H1 (cell line): ENCODE measurements at regions not wholly inside any gene's neighbourhood (a gene's known extent, or its start where the extent isn't known, plus 50 kb on each side); places are given as distances from the start of the nearest gene placed in this dataset.

ENCODE experiments used
- CTCF ChIA-PET: fragments of 300-600 bp; sonication (Branson Sonifier 250); formaldehyde crosslinking; loops from one replicate; lab custom pipeline; 2021; ENCODE audit not compliant: partially characterized antibody; lab: Charles Lee
- POLR2A ChIA-PET: fragments of 300-600 bp; sonication (Branson Sonifier 250); formaldehyde crosslinking; loops from one replicate; lab custom pipeline; 2021; ENCODE audit warnings: inconsistent platforms; ENCODE audit not compliant: partially characterized antibody; lab: Charles Lee
- DNase-seq, 2 experiments: peaks; one replicate each; pipeline versions ENCODE4 v3.0.0 to v3.0.0-alpha.2; 2010 to 2022; ENCODE audit warnings: low spot score in 2 of 2, low read depth in 1 of 2, mixed read lengths in 1 of 2
- FAIRE-seq: peaks from 2 replicates; lab custom pipeline; 2011; peaks lifted over from hg19 to GRCh38; lab: Jason Lieb, UNC
- H2AFZ ChIP-seq: 2 replicates; pipeline ENCODE4 v1.8.1; 2012; ENCODE audit warnings: low read length, inconsistent platforms
- H2AK5ac ChIP-seq: 2 replicates; pipeline ENCODE4 v1.6.1; 2013; ENCODE audit warnings: low read depth, low read length
- H2BK120ac ChIP-seq: replicated peaks from 2 replicates; pipeline ENCODE3; 2013; ENCODE audit warnings: low read depth, low read length, inconsistent platforms
- H2BK12ac ChIP-seq: 2 replicates; pipeline ENCODE4 v1.6.1; 2013; ENCODE audit warnings: low read depth, low read length
- H2BK15ac ChIP-seq: 2 replicates; pipeline ENCODE4 v1.6.1; 2013; ENCODE audit warnings: low read length
- H2BK20ac ChIP-seq: 2 replicates; pipeline ENCODE4 v1.6.1; 2013; ENCODE audit warnings: low read length
- H2BK5ac ChIP-seq: 2 replicates; pipeline ENCODE4 v1.6.1; 2013; ENCODE audit warnings: low read depth, low read length
- H3K14ac ChIP-seq: 2 replicates; pipeline ENCODE4 v1.6.1; 2013; ENCODE audit warnings: inconsistent platforms; ENCODE audit not compliant: insufficient read length
- H3K18ac ChIP-seq: 2 replicates; pipeline ENCODE4 v1.6.1; 2013; ENCODE audit warnings: low read length; ENCODE audit errors: extremely low read depth
- H3K23ac ChIP-seq: 2 replicates; pipeline ENCODE4 v1.6.1; 2013; ENCODE audit warnings: inconsistent platforms; ENCODE audit not compliant: insufficient read length
- H3K23me2 ChIP-seq: 2 replicates; pipeline ENCODE4 v1.6.1; 2013; ENCODE audit warnings: low read depth, low read length
- H3K27ac ChIP-seq: 2 replicates; pipeline ENCODE4 v1.6.1; 2011; ENCODE audit warnings: low read depth, low read length, inconsistent platforms
- H3K27me3 ChIP-seq, 4 experiments: replicated peaks in 1 of 4; 1 replicate in 1 of 4; 2 replicates in 3 of 4; pipeline versions ENCODE4 v1.6.1 to v1.8.1; 2011 to 2013; ENCODE audit warnings: low read length in 3 of 4, mild to moderate bottlenecking in 3 of 4, inconsistent platforms in 2 of 4, mixed read lengths in 2 of 4, moderate library complexity in 1 of 4; ENCODE audit not compliant: control insufficient read depth in 3 of 4, insufficient read depth in 3 of 4; ENCODE audit errors: extremely low read depth in 1 of 4
- H3K36me3 ChIP-seq, 4 experiments: 2 replicates each; pipeline versions ENCODE4 v1.6.1 to v1.8.1; 2011 to 2013; ENCODE audit warnings: mild to moderate bottlenecking in 4 of 4, low read length in 3 of 4, moderate library complexity in 2 of 4, control low read depth in 1 of 4, inconsistent platforms in 1 of 4; ENCODE audit not compliant: insufficient read depth in 4 of 4, control insufficient read depth in 2 of 4
- H3K4ac ChIP-seq: replicated peaks from 2 replicates; pipeline ENCODE3; 2013; ENCODE audit warnings: low read length, low read depth, mixed read lengths, inconsistent platforms; ENCODE audit not compliant: insufficient read length
- H3K4me1 ChIP-seq, 4 experiments: replicated peaks in 1 of 4; 1 replicate in 1 of 4; 2 replicates in 3 of 4; pipeline versions ENCODE4 v1.6.1 to v1.8.1; 2011 to 2013; ENCODE audit warnings: low read length in 3 of 4, inconsistent platforms in 2 of 4, mixed read lengths in 1 of 4; ENCODE audit not compliant: insufficient read depth in 4 of 4, control insufficient read depth in 3 of 4
- H3K4me2 ChIP-seq, 2 experiments: 2 replicates each; pipeline versions ENCODE4 v1.6.1 to v1.8.1; 2011 to 2013; ENCODE audit warnings: low read depth in 2 of 2, low read length in 2 of 2, control low read depth in 1 of 2, inconsistent platforms in 1 of 2, mild to moderate bottlenecking in 1 of 2; ENCODE audit not compliant: insufficient read depth in 1 of 2
- H3K4me3 ChIP-seq, 4 experiments: fragments of 200-600, 300-600 bp in 1 of 4; sonication (generic), shearing (Covaris generic), sonication (Bioruptor Twin) in 1 of 4; 2 replicates each; pipeline versions ENCODE4 v1.5.1 to v1.8.1; 2011 to 2016; ENCODE audit warnings: low read length in 4 of 4, low read depth in 3 of 4, control low read depth in 2 of 4, inconsistent platforms in 2 of 4, mild to moderate bottlenecking in 2 of 4, mixed read lengths in 1 of 4, moderate library complexity in 1 of 4; ENCODE audit not compliant: insufficient read depth in 2 of 4; ENCODE audit errors: extremely low read depth in 1 of 4
- H3K56ac ChIP-seq: replicated peaks from 2 replicates; pipeline ENCODE3; 2013; ENCODE audit warnings: low read depth, mild to moderate bottlenecking, mixed read lengths, low read length, inconsistent platforms; ENCODE audit not compliant: insufficient read length
- H3K79me1 ChIP-seq: 2 replicates; pipeline ENCODE4 v1.6.1; 2013; ENCODE audit warnings: low read depth, low read length, control low read depth
- H3K79me2 ChIP-seq, 2 experiments: 2 replicates each; pipeline versions ENCODE4 v1.6.1 to v1.8.1; 2012 to 2013; ENCODE audit warnings: low read length in 2 of 2, mild to moderate bottlenecking in 2 of 2, inconsistent platforms in 1 of 2; ENCODE audit not compliant: insufficient read depth in 2 of 2, control insufficient read depth in 1 of 2
- H3K9ac ChIP-seq, 4 experiments: replicated peaks in 1 of 4; 1 replicate in 1 of 4; 2 replicates in 3 of 4; pipeline versions ENCODE4 v1.6.1 to v1.8.1; 2011 to 2013; ENCODE audit warnings: low read depth in 3 of 4, low read length in 3 of 4, control low read depth in 2 of 4, mild to moderate bottlenecking in 2 of 4, moderate library complexity in 2 of 4, inconsistent platforms in 1 of 4; ENCODE audit errors: extremely low read depth in 1 of 4
- H3K9me3 ChIP-seq, 2 experiments: 2 replicates each; pipeline versions ENCODE4 v1.6.1 to v1.8.1; 2012 to 2013; ENCODE audit warnings: mild to moderate bottlenecking in 2 of 2, moderate library complexity in 2 of 2, control low read depth in 1 of 2, inconsistent platforms in 1 of 2, low read depth in 1 of 2, low read length in 1 of 2, mixed read lengths in 1 of 2; ENCODE audit not compliant: insufficient read depth in 2 of 2
- H4K20me1 ChIP-seq, 2 experiments: replicated peaks in 1 of 2; 2 replicates each; pipeline versions ENCODE3 to v1.8.1; 2011 to 2013; ENCODE audit warnings: inconsistent platforms in 2 of 2, low read length in 2 of 2, mild to moderate bottlenecking in 1 of 2; ENCODE audit not compliant: insufficient read depth in 2 of 2, control insufficient read depth in 1 of 2
- H4K5ac ChIP-seq: 2 replicates; pipeline ENCODE4 v1.6.1; 2013; ENCODE audit warnings: low read length, low read depth, mixed read lengths, inconsistent platforms; ENCODE audit not compliant: insufficient read length
- H4K8ac ChIP-seq: 2 replicates; pipeline ENCODE4 v1.8.0; 2013; ENCODE audit warnings: mild to moderate bottlenecking, moderate library complexity, low read length, inconsistent platforms; ENCODE audit not compliant: insufficient read depth; ENCODE audit errors: extremely low read depth
- H4K91ac ChIP-seq: replicated peaks from 2 replicates; pipeline ENCODE3; 2013; ENCODE audit warnings: low read length, mixed read lengths, inconsistent platforms; ENCODE audit not compliant: insufficient read length
- CBX8 ChIP-seq: fragments of 300-800, 300-1000 bp; sonication (generic); IDR thresholded peaks from 2 replicates; pipeline ENCODE4 v1.7.1; 2016; ENCODE audit warnings: low read depth, low read length, borderline replicate concordance
- CHD1 ChIP-seq: IDR thresholded peaks from 2 replicates; pipeline ENCODE4 v1.6.1; 2012; ENCODE audit warnings: low read depth, low read length, improper control_type of control experiment
- EZH2 ChIP-seq: fragments of 200-600 bp; sonication (generic); IDR thresholded peaks from 2 replicates; pipeline ENCODE4 v1.7.1; 2012; ENCODE audit warnings: low read depth, mild to moderate bottlenecking, moderate library complexity, low read length, inconsistent platforms; ENCODE audit not compliant: severe bottlenecking
- NANOG ChIP-seq: IDR thresholded peaks from 2 replicates; pipeline ENCODE4 v1.6.1; 2011; ENCODE audit warnings: low read length, low read depth, mild to moderate bottlenecking, inconsistent platforms; ENCODE audit not compliant: insufficient read depth, poor library complexity, severe bottlenecking
- SP4 ChIP-seq: IDR thresholded peaks from 2 replicates; pipeline ENCODE4 v1.6.1; 2012; ENCODE audit warnings: low read length, inconsistent platforms
- TCF12 ChIP-seq: IDR thresholded peaks from 2 replicates; pipeline ENCODE4 v1.6.1; 2011; ENCODE audit warnings: low read depth, mild to moderate bottlenecking, low read length
- WGBS, 2 experiments: shearing (Covaris generic) in 1 of 2; methylation state at CpG; one replicate each; pipeline versions ENCODE4 v1.1.6 to v1.1.7; 2013 to 2015; ENCODE audit warnings: low lambda C conversion rate in 2 of 2, mixed read lengths in 2 of 2, inconsistent platforms in 1 of 2, low coverage in 1 of 2, missing lambda C conversion rate in 1 of 2; ENCODE audit not compliant: insufficient replicate concordance in 2 of 2, insufficient coverage in 1 of 2, insufficient read length in 1 of 2; ENCODE audit errors: extremely low coverage in 1 of 2, missing lambda C conversion rate in 1 of 2; 5-methylcytosine and 5-hydroxymethylcytosine counted together

DNA sequence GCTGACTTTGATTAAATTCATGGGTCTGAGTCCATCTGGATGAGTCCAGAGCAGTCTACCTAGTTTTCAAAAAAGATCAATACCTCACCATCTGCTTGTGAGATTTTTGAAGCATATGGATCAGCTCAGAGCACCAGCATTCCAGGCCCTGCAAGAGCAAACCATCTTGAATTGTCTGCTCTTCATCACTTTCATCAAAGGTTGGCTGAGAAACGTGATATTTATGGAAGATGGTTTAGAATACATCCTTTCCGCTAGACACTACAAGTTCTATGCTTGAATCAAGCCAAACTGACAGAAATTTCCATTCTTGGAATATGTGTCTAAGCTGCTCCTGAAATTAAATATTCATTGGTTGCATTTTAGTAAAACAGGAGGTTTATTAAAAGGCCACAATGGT is 190.3 kb downstream of the KCNRG start:
- POLR2A ChIA-PET: interaction anchor here (0.5 to 1.5 kb wide), 2 partner anchors 49 to 207 kb away, joined by 3 to 4 read pairs; no protein-coding TSS in a partner anchor
- H3K14ac ChIP-seq: no peak overlapping the region
- no peak overlapping the region for H2BK12ac ChIP-seq
- no peak overlapping the region for H2BK5ac ChIP-seq
- H3K4me3 ChIP-seq: no peak overlapping the region
- H4K5ac ChIP-seq: no peak overlapping the region
- H3K27me3 ChIP-seq: no peaks in the 10 kb centered on the region
- H2BK15ac ChIP-seq: no peak overlapping the region
- no peak overlapping the region for H3K27ac ChIP-seq
- no peaks in the 10 kb centered on the region for H4K20me1 ChIP-seq
- WGBS, 2 experiments: 93% methylated on average over 2 of the region's 2 CpGs; no CpG with 5 or more reads in 1 of the 2 experiments
- H3K56ac ChIP-seq: no peak overlapping the region
- no peak overlapping the region for H4K91ac ChIP-seq
- TF ChIP-seq SP4 (no peak), EZH2 (no peak), CBX8 (no peak), CHD1 (no peak), NANOG (no peak), TCF12 (no peak)
- no peak overlapping the region for H3K18ac ChIP-seq
- no peak overlapping the region for H2BK120ac ChIP-seq
- H2BK20ac ChIP-seq: no peak overlapping the region
- H3K23me2 ChIP-seq: no peaks in the 10 kb centered on the region; the same call in 1 of the 2 replicates
- no peaks in the 10 kb centered on the region for H3K36me3 ChIP-seq
- peaks cover 0 to 7% (median 3%) of the 10 kb centered on the region in 4 experiments; a peak in 4 of 7 replicates for H3K4me1 ChIP-seq
- no peak overlapping the region for H2AK5ac ChIP-seq
- H3K79me1 ChIP-seq: no peaks in the 10 kb centered on the region
- H3K4ac ChIP-seq: no peak overlapping the region
- no peak overlapping the region for H4K8ac ChIP-seq
- no peak overlapping the region for H3K23ac ChIP-seq
- no peak overlapping the region for H3K9ac ChIP-seq
- H3K79me2 ChIP-seq: no peaks in the 10 kb centered on the region
- no peak for FAIRE-seq
- H2AFZ ChIP-seq: no peak overlapping the region
- H3K9me3 ChIP-seq: no peaks in the 10 kb centered on the region
- H3K4me2 ChIP-seq: no peak overlapping the region
- no peak for DNase-seq
- CTCF ChIA-PET: interaction anchor here (1.2 kb wide), 1 partner anchor 16 kb away, joined by 3 read pairs; no protein-coding TSS in a partner anchor
